ENCODE measurements at regions not wholly inside any gene's neighbourhood (a gene's known extent, or its start where the extent isn't known, plus 50 kb on each side); places are given as distances from the start of the nearest gene placed in this dataset.

DNA sequence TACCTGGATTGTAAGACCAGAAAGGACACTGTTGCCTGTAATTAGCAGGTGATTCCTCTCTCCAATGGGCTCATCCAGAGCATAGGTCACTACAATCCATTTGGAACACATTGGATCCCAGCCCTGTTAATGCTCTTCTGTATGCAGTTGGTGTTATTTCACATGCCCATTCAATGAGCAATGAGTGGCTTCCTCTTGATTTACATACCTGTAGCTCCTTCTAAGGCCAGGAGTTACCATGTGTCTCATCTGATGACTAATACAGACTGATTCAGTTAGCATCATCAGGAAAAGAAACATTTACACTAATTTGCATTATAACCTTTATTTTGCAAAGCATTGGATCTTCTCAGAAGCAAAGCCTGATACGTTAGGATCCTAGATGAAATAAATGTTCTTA is 83.1 kb upstream of the NPVF start:
- H3K27me3 ChIP-seq (ENCODE audit: control insufficient read depth, insufficient read depth, low read length) = no peaks in the 10 kb centered on the region
- TF ChIP-seq, protein P1, sequence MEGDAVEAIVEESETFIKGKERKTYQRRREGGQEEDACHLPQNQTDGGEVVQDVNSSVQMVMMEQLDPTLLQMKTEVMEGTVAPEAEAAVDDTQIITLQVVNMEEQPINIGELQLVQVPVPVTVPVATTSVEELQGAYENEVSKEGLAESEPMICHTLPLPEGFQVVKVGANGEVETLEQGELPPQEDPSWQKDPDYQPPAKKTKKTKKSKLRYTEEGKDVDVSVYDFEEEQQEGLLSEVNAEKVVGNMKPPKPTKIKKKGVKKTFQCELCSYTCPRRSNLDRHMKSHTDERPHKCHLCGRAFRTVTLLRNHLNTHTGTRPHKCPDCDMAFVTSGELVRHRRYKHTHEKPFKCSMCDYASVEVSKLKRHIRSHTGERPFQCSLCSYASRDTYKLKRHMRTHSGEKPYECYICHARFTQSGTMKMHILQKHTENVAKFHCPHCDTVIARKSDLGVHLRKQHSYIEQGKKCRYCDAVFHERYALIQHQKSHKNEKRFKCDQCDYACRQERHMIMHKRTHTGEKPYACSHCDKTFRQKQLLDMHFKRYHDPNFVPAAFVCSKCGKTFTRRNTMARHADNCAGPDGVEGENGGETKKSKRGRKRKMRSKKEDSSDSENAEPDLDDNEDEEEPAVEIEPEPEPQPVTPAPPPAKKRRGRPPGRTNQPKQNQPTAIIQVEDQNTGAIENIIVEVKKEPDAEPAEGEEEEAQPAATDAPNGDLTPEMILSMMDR (conservative IDR thresholded peaks at IDR 0.05 in 1 of 2, IDR thresholded peaks at IDR 0.05 in 1 of 2; ENCODE audit: low read depth in 1 of 2, low read length in 2 of 2) = no peak
- TF ChIP-seq EZH2 (IDR thresholded peaks at IDR 0.05; ENCODE audit: low read length, missing control alignments) = no peak
- no peak overlapping the region for H3K4me2 ChIP-seq (ENCODE audit: extremely low read depth, insufficient read depth, low read length)
- H2AFZ ChIP-seq (ENCODE audit: low read length) = no peak overlapping the region
- H3K4me1 ChIP-seq (ENCODE audit: control insufficient read depth, extremely low read depth, insufficient read depth, low read length) = no peaks in the 10 kb centered on the region
- H3K79me2 ChIP-seq (ENCODE audit: control insufficient read depth, insufficient read depth, low read length) = no peaks in the 10 kb centered on the region
- no peaks in the 10 kb centered on the region for H3K36me3 ChIP-seq (ENCODE audit: control insufficient read depth, insufficient read depth, low read length)
- peak in 1 of 2 donors; percentile 15 for DNase-seq (ENCODE audit: low read depth in 2 of 2)
- no peaks in the 10 kb centered on the region for H3K9me3 ChIP-seq (ENCODE audit: control insufficient read depth, insufficient read depth, low read depth, low read length)
- H3K4me3 ChIP-seq (replicated peaks in 1 of 4; ENCODE audit: control extremely low read depth in 1 of 4, insufficient read depth in 1 of 4, low read depth in 3 of 4, low read length in 4 of 4) = no peak overlapping the region
- H3K27ac ChIP-seq (ENCODE audit: insufficient read depth, low read length) = no peak overlapping the region
- H3K9ac ChIP-seq (ENCODE audit: insufficient read depth, low read length) = no peak overlapping the region
- H4K20me1 ChIP-seq (ENCODE audit: control insufficient read depth, extremely low read depth, insufficient read depth, low read length) = no peaks in the 10 kb centered on the region

DNA sequence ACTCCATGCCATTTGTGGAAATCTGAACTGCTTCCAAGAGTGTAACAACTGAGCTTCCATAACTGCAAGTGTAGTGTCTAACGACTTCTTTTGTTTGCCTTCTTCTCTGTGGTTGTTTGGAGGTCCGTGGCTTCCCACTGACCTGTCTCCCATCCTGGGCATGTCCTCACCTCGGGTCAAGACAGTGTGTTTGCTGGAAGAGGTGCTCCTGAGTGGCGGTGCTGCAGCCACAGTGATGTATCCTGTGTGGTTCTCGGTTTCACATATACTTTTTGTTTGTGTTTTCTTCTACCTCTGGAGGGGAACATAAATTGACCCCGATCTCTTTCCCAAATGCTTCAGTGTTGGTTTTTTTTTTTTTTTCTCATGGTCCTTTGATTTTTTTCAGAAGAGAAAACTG is 84.7 kb upstream of the NPVF start:
- Histone ChIP-seq H3K79me2 (ENCODE audit: control insufficient read depth, insufficient read depth, low read length) (no peaks in the 10 kb centered on the region), H3K36me3 (ENCODE audit: control insufficient read depth, insufficient read depth, low read length) (no peaks in the 10 kb centered on the region), H3K4me2 (ENCODE audit: extremely low read depth, insufficient read depth, low read length) (no peak overlapping the region), H3K4me1 (ENCODE audit: control insufficient read depth, extremely low read depth, insufficient read depth, low read length) (no peaks in the 10 kb centered on the region), H2AFZ (ENCODE audit: low read length) (no peak overlapping the region), H3K9me3 (ENCODE audit: control insufficient read depth, insufficient read depth, low read depth, low read length) (no peaks in the 10 kb centered on the region), H3K27ac (ENCODE audit: insufficient read depth, low read length) (no peak overlapping the region), H4K20me1 (ENCODE audit: control insufficient read depth, extremely low read depth, insufficient read depth, low read length) (no peaks in the 10 kb centered on the region), H3K9ac (ENCODE audit: insufficient read depth, low read length) (no peak overlapping the region), H3K4me3 (replicated peaks in 1 of 4; ENCODE audit: control extremely low read depth in 1 of 4, insufficient read depth in 1 of 4, low read depth in 3 of 4, low read length in 4 of 4) (no peak overlapping the region), H3K27me3 (ENCODE audit: control insufficient read depth, insufficient read depth, low read length) (no peaks in the 10 kb centered on the region)
- no peak for DNase-seq (ENCODE audit: low read depth in 2 of 2)
- TF ChIP-seq, protein P1 (conservative IDR thresholded peaks at IDR 0.05 in 1 of 2, IDR thresholded peaks at IDR 0.05 in 1 of 2; ENCODE audit: low read depth in 1 of 2, low read length in 2 of 2) = no peak

DNA sequence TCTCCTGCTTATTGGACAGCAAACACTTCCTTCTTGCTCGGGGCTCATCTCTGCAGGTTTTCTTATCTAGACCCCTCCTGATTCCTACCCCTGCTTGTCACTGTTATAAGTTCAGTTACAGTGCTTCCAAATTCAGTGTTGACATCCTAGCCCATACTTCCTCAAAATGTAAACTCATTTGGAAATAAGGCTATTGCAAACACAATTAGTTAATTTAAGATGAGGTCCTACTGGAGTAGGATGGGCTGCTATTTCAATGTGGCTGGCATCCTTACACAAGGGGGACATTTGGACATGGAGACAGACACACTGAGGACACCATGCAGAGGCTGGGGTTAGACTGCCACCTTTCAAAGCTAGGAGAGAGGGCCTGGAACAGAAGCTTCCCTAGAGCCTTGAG is 85.2 kb upstream of the NPVF start:
- TF ChIP-seq, protein P1 (conservative IDR thresholded peaks at IDR 0.05 in 1 of 2, IDR thresholded peaks at IDR 0.05 in 1 of 2; ENCODE audit: low read depth in 1 of 2, low read length in 2 of 2) = no peak
- TF ChIP-seq EZH2 (IDR thresholded peaks at IDR 0.05; ENCODE audit: low read length, missing control alignments) = no peak
- Histone ChIP-seq H3K4me2 (ENCODE audit: extremely low read depth, insufficient read depth, low read length) (no peak overlapping the region), H3K4me1 (ENCODE audit: control insufficient read depth, extremely low read depth, insufficient read depth, low read length) (no peaks in the 10 kb centered on the region), H3K79me2 (ENCODE audit: control insufficient read depth, insufficient read depth, low read length) (no peaks in the 10 kb centered on the region), H4K20me1 (ENCODE audit: control insufficient read depth, extremely low read depth, insufficient read depth, low read length) (no peaks in the 10 kb centered on the region), H3K9ac (ENCODE audit: insufficient read depth, low read length) (no peak overlapping the region), H3K27ac (ENCODE audit: insufficient read depth, low read length) (no peak overlapping the region), H3K9me3 (ENCODE audit: control insufficient read depth, insufficient read depth, low read depth, low read length) (no peaks in the 10 kb centered on the region), H3K4me3 (replicated peaks in 1 of 4; ENCODE audit: control extremely low read depth in 1 of 4, insufficient read depth in 1 of 4, low read depth in 3 of 4, low read length in 4 of 4) (no peak overlapping the region), H3K27me3 (ENCODE audit: control insufficient read depth, insufficient read depth, low read length) (no peaks in the 10 kb centered on the region), H3K36me3 (ENCODE audit: control insufficient read depth, insufficient read depth, low read length) (no peaks in the 10 kb centered on the region), H2AFZ (ENCODE audit: low read length) (no peak overlapping the region)
- no peak for DNase-seq (ENCODE audit: low read depth in 2 of 2)
